ENCODE measurements at regions not wholly inside any gene's neighbourhood (a gene's known extent, or its start where the extent isn't known, plus 50 kb on each side); places are given as distances from the start of the nearest gene placed in this dataset.

- no peak overlapping the region for H3K27ac ChIP-seq (ENCODE audit: low read length)
- TF ChIP-seq EZH2 (optimal IDR thresholded peaks at IDR 0.05; ENCODE audit: low read depth, low read length), result no peak
- TF ChIP-seq CTCF (IDR thresholded peaks at IDR 0.05; ENCODE audit: low read length), result no peak
- TF ChIP-seq EZH2phosphoT487 (IDR thresholded peaks at IDR 0.05; ENCODE audit: low read length), result no peak
- H3K4me2 ChIP-seq (ENCODE audit: low read depth, low read length), result no peak overlapping the region
- H3K79me2 ChIP-seq (ENCODE audit: low read length), result no peaks in the 10 kb centered on the region
- no peaks in the 10 kb centered on the region for H3K36me3 ChIP-seq (replicated peaks; ENCODE audit: insufficient read depth, low read length)
- no peak for DNase-seq
- no peaks in the 10 kb centered on the region for H3K4me1 ChIP-seq (ENCODE audit: low read length)
- H3K9me3 ChIP-seq (replicated peaks; ENCODE audit: insufficient read depth, low read length), result no peaks in the 10 kb centered on the region
- H3K27me3 ChIP-seq (replicated peaks; ENCODE audit: insufficient read depth, low read length), result no peaks in the 10 kb centered on the region
- H3K9me2 ChIP-seq (replicated peaks; ENCODE audit: insufficient read depth, low read length), result no peaks in the 10 kb centered on the region
- no peaks in the 10 kb centered on the region for H3F3A ChIP-seq (ENCODE audit: insufficient read depth, low read length)
- H3K4me3 ChIP-seq (ENCODE audit: low read length), result no peak overlapping the region
- no peak overlapping the region for H3K9ac ChIP-seq (ENCODE audit: low read length)
- H2AFZ ChIP-seq (ENCODE audit: low read length), result no peak overlapping the region
- no peaks in the 10 kb centered on the region for H4K20me1 ChIP-seq (ENCODE audit: insufficient read depth, low read length)
Observed at GRCh38 chr18:64337673-64338072, 188.8 kb upstream of the LINC00305 start.

GRCh38 chr18:64337018-64337417, 188.1 kb upstream of the LINC00305 start:
- H3K36me3 ChIP-seq (replicated peaks; ENCODE audit: insufficient read depth, low read length), result no peaks in the 10 kb centered on the region
- H3K4me3 ChIP-seq (ENCODE audit: low read length), result no peak overlapping the region
- no peak overlapping the region for H3K4me2 ChIP-seq (ENCODE audit: low read depth, low read length)
- H3F3A ChIP-seq (ENCODE audit: insufficient read depth, low read length), result no peaks in the 10 kb centered on the region
- no peaks in the 10 kb centered on the region for H3K9me2 ChIP-seq (replicated peaks; ENCODE audit: insufficient read depth, low read length)
- H3K4me1 ChIP-seq (ENCODE audit: low read length), result no peaks in the 10 kb centered on the region
- no peak overlapping the region for H2AFZ ChIP-seq (ENCODE audit: low read length)
- no peak overlapping the region for H3K27ac ChIP-seq (ENCODE audit: low read length)
- H3K79me2 ChIP-seq (ENCODE audit: low read length), result no peaks in the 10 kb centered on the region
- H4K20me1 ChIP-seq (ENCODE audit: insufficient read depth, low read length), result no peaks in the 10 kb centered on the region
- TF ChIP-seq EZH2phosphoT487 (IDR thresholded peaks at IDR 0.05; ENCODE audit: low read length) (no peak), EZH2 (optimal IDR thresholded peaks at IDR 0.05; ENCODE audit: low read depth, low read length) (no peak), CTCF (IDR thresholded peaks at IDR 0.05; ENCODE audit: low read length) (no peak)
- H3K27me3 ChIP-seq (replicated peaks; ENCODE audit: insufficient read depth, low read length), result no peaks in the 10 kb centered on the region
- H3K9me3 ChIP-seq (replicated peaks; ENCODE audit: insufficient read depth, low read length), result no peaks in the 10 kb centered on the region
- DNase-seq, result no peak
- H3K9ac ChIP-seq (ENCODE audit: low read length), result no peak overlapping the region

- Histone ChIP-seq H3K79me2 (ENCODE audit: low read length) (no peaks in the 10 kb centered on the region), H3K9me2 (replicated peaks; ENCODE audit: insufficient read depth, low read length) (no peaks in the 10 kb centered on the region), H3K9ac (ENCODE audit: low read length) (no peak overlapping the region), H2AFZ (ENCODE audit: low read length) (no peak overlapping the region), H3K36me3 (replicated peaks; ENCODE audit: insufficient read depth, low read length) (no peaks in the 10 kb centered on the region), H3F3A (ENCODE audit: insufficient read depth, low read length) (no peaks in the 10 kb centered on the region), H3K27ac (ENCODE audit: low read length) (no peak overlapping the region), H3K27me3 (replicated peaks; ENCODE audit: insufficient read depth, low read length) (no peaks in the 10 kb centered on the region), H4K20me1 (ENCODE audit: insufficient read depth, low read length) (no peaks in the 10 kb centered on the region), H3K4me2 (ENCODE audit: low read depth, low read length) (no peak overlapping the region), H3K9me3 (replicated peaks; ENCODE audit: insufficient read depth, low read length) (no peaks in the 10 kb centered on the region), H3K4me1 (ENCODE audit: low read length) (no peaks in the 10 kb centered on the region), H3K4me3 (ENCODE audit: low read length) (no peak overlapping the region)
- no peak for DNase-seq
- TF ChIP-seq EZH2phosphoT487 (IDR thresholded peaks at IDR 0.05; ENCODE audit: low read length), result no peak
- TF ChIP-seq EZH2 (optimal IDR thresholded peaks at IDR 0.05; ENCODE audit: low read depth, low read length), result no peak
- TF ChIP-seq CTCF (IDR thresholded peaks at IDR 0.05; ENCODE audit: low read length), result no peak
Observed at GRCh38 chr18:64334748-64335147, 185.9 kb upstream of the LINC00305 start.

Measured in MM.1S (cell line).